ENCODE measurements at regions not wholly inside any gene's neighbourhood (a gene's known extent, or its start where the extent isn't known, plus 50 kb on each side); places are given as distances from the start of the nearest gene placed in this dataset.

DNA sequence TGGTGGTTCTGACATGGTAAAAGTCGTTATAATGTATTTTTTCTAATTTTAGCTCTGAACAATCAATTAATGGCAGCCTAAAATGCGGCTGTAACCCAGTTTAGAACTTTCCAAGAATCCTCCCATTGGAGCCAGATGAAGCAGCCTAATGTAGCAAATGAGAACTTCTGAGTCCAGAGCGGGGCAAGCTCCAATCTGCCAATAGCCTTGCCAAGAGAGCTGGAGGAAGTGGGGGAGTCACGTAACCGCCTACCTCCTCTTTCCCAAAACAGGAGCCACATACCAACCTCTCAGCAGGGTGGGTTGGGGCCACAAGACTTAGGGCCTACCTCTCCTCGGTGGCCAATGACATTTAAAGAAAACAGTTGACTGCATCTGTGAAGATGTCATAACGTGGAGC, 230.6 kb downstream of the SOD2 start:
- Histone ChIP-seq H3K4me1 (no peaks in the 10 kb centered on the region), H3K36me3 (no peaks in the 10 kb centered on the region), H3K27ac (no peak overlapping the region), H3K27me3 (no peaks in the 10 kb centered on the region), H3K9me3 (no peaks in the 10 kb centered on the region), H3K4me3 (no peak overlapping the region)
- DNase-seq = no peak
- TF ChIP-seq, protein P1, sequence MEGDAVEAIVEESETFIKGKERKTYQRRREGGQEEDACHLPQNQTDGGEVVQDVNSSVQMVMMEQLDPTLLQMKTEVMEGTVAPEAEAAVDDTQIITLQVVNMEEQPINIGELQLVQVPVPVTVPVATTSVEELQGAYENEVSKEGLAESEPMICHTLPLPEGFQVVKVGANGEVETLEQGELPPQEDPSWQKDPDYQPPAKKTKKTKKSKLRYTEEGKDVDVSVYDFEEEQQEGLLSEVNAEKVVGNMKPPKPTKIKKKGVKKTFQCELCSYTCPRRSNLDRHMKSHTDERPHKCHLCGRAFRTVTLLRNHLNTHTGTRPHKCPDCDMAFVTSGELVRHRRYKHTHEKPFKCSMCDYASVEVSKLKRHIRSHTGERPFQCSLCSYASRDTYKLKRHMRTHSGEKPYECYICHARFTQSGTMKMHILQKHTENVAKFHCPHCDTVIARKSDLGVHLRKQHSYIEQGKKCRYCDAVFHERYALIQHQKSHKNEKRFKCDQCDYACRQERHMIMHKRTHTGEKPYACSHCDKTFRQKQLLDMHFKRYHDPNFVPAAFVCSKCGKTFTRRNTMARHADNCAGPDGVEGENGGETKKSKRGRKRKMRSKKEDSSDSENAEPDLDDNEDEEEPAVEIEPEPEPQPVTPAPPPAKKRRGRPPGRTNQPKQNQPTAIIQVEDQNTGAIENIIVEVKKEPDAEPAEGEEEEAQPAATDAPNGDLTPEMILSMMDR (IDR thresholded peaks at IDR 0.05) = no peak

DNA sequence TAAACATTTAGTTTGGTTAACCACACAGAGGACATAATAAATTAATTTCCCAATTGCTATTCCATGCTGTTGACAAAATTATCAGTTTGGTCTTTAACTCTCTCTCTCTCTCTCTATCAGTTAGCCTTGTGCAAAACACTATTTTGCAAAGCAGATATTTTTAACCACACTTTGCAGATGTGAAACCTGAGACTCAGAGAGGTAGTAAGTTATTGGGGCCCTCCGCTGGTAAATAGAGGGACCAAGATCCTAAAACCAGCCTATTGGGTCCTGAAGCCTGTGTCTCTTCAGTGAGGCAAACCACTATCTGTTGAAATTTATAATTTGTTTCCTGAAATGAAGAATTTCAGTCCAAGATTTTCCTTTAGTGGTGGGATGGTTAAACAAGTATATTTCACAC, 231.0 kb downstream of the SOD2 start:
- H3K27me3 ChIP-seq = no peaks in the 10 kb centered on the region
- TF ChIP-seq, protein P1 (IDR thresholded peaks at IDR 0.05) = no peak
- TF ChIP-seq POLR2A (IDR thresholded peaks at IDR 0.05) = no peak
- H3K27ac ChIP-seq = no peak overlapping the region
- DNase-seq = no peak
- H3K36me3 ChIP-seq = no peaks in the 10 kb centered on the region
- no peaks in the 10 kb centered on the region for H3K4me1 ChIP-seq
- no peaks in the 10 kb centered on the region for H3K9me3 ChIP-seq
- H3K4me3 ChIP-seq = no peak overlapping the region

DNA sequence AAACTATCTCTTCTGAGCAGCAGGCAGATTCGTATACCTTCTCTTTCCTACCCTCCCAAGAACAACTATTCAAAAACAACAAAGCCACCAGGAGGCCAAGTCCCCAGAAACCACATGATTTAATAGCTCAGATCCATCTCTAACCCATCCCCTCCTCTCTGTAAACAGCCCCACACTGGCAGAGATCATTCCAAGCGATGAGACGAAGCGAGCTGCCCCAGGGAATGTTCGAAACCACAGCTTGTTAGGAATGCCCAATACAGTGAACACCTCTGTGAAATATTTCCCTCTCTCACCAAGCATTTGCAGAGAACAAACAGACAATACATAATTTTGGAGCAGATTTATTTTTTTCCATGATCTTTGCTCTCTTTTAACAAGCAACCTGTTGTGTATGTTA, 231.8 kb downstream of the SOD2 start:
- Histone ChIP-seq H3K9me3 (no peaks in the 10 kb centered on the region), H3K27ac (no peak overlapping the region), H3K36me3 (no peaks in the 10 kb centered on the region), H3K4me1 (no peaks in the 10 kb centered on the region), H3K4me3 (no peak overlapping the region), H3K27me3 (no peaks in the 10 kb centered on the region)
- TF ChIP-seq, protein P1 (IDR thresholded peaks at IDR 0.05) = no peak
- DNase-seq = no peak

DNA sequence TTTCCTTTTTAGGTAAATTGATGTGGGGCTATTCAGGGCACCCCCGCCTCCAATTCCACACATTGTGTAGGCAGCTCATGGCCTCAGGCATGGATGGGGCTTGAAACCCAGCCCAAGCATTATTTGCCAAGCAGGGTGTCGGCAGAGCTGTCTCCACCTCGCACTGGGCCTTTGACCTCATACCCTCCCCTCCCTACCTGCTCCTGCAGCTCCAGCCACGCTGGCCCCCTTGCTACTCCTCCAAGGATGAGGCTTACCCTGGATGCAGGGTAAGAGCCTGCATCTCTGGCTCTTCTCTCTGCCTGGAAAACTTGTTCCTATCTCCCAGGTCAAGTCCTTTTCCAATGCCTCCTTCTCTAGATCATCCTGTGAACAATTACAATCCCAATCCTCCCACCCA, 232.6 kb downstream of the SOD2 start:
- H3K27me3 ChIP-seq = no peaks in the 10 kb centered on the region
- H3K4me1 ChIP-seq = no peaks in the 10 kb centered on the region
- no peak overlapping the region for H3K27ac ChIP-seq
- no peak for TF ChIP-seq POLR2A (IDR thresholded peaks at IDR 0.05)
- TF ChIP-seq, protein P1 (IDR thresholded peaks at IDR 0.05) = no peak
- no peak for DNase-seq
- H3K36me3 ChIP-seq = no peaks in the 10 kb centered on the region
- no peaks in the 10 kb centered on the region for H3K9me3 ChIP-seq
- H3K4me3 ChIP-seq = no peak overlapping the region

DNA sequence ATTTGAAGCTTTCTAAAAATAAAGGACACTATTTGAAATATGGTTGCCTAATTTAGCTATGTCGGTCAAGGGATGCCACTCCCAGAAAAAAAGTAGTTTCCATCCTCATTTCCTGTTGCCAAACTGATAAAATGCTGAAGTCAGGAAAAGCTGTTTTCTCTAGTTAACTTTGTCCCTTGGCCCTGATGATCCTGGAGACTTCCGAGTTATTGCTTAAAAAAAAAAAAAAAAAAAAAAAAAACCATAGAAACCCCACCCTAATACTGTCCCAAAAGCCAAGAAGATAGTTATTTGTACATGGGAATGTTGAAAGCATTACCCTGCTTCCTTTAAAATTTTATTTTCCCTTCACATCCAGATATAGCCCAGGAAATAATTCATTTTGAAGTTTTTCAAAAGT, 236.7 kb downstream of the SOD2 start:
- TF ChIP-seq, protein P1 (IDR thresholded peaks at IDR 0.05) = no peak
- no peak for TF ChIP-seq POLR2A (IDR thresholded peaks at IDR 0.05)
- Histone ChIP-seq H3K9me3 (no peaks in the 10 kb centered on the region), H3K27ac (no peak overlapping the region), H3K4me3 (no peak overlapping the region), H3K27me3 (no peaks in the 10 kb centered on the region), H3K4me1 (no peaks in the 10 kb centered on the region), H3K36me3 (no peaks in the 10 kb centered on the region)
- no peak for DNase-seq

DNA sequence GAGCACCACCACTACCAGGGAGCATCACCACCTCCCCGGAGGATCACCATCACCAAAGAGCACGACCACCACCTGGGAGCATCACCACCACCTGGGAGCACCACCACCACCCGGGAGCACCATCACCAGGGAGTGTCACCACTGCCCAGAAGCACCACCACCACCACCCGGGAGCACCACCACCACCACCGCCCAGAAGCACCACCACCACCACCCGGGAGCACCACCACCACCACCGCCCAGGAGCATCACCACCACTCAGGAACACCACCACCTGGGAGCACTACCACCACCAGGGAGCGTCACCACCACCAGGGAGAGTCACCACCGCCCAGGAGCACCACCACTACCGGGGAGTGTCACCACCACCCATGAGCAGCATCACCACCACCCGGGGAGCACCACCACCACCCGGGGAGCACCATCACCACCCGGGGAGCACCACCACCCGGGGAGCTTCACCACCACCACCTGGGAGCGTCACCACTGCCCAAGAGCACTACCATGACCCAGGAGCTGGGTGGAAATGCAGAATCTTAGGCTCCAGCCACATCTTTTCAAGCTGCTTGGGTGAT, 237.3 kb downstream of the SOD2 start:
- no peaks in the 10 kb centered on the region for H3K36me3 ChIP-seq
- DNase-seq = no peak
- no peaks in the 10 kb centered on the region for H3K4me1 ChIP-seq
- no peak overlapping the region for H3K4me3 ChIP-seq
- no peaks in the 10 kb centered on the region for H3K27me3 ChIP-seq
- TF ChIP-seq POLR2A (IDR thresholded peaks at IDR 0.05) = no peak
- no peak overlapping the region for H3K27ac ChIP-seq
- no peaks in the 10 kb centered on the region for H3K9me3 ChIP-seq
